ENCODE measurements at regions not wholly inside any gene's neighbourhood (a gene's known extent, or its start where the extent isn't known, plus 50 kb on each side); places are given as distances from the start of the nearest gene placed in this dataset.

- no peak for ATAC-seq
- no peak for TF ChIP-seq SNAI2 (CRISPR knock-in tag; IDR thresholded peaks at IDR 0.05)
- no peak for TF ChIP-seq GLIS3 (CRISPR knock-in tag; IDR thresholded peaks at IDR 0.05)
- TF ChIP-seq TCF4 (CRISPR knock-in tag; IDR thresholded peaks at IDR 0.05; ENCODE audit: borderline replicate concordance), result no peak
- TF ChIP-seq RARB (CRISPR knock-in tag; IDR thresholded peaks at IDR 0.05), result no peak
- no peak for TF ChIP-seq CSRNP3 (CRISPR knock-in tag; IDR thresholded peaks at IDR 0.05)
- TF ChIP-seq ZNF565 (CRISPR knock-in tag; conservative IDR thresholded peaks at IDR 0.05; ENCODE audit: low read depth), result no peak
- no peak for TF ChIP-seq POU6F1 (CRISPR knock-in tag; IDR thresholded peaks at IDR 0.05; ENCODE audit: borderline replicate concordance, low read depth)
- no peak for TF ChIP-seq ZNF70 (CRISPR knock-in tag; IDR thresholded peaks at IDR 0.05)
- TF ChIP-seq, protein P1, sequence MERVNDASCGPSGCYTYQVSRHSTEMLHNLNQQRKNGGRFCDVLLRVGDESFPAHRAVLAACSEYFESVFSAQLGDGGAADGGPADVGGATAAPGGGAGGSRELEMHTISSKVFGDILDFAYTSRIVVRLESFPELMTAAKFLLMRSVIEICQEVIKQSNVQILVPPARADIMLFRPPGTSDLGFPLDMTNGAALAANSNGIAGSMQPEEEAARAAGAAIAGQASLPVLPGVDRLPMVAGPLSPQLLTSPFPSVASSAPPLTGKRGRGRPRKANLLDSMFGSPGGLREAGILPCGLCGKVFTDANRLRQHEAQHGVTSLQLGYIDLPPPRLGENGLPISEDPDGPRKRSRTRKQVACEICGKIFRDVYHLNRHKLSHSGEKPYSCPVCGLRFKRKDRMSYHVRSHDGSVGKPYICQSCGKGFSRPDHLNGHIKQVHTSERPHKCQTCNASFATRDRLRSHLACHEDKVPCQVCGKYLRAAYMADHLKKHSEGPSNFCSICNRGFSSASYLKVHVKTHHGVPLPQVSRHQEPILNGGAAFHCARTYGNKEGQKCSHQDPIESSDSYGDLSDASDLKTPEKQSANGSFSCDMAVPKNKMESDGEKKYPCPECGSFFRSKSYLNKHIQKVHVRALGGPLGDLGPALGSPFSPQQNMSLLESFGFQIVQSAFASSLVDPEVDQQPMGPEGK (CRISPR knock-in tag; IDR thresholded peaks at IDR 0.05; ENCODE audit: borderline replicate concordance), result no peak
- no peak for TF ChIP-seq ZC3H10 (CRISPR knock-in tag; IDR thresholded peaks at IDR 0.05)
- TF ChIP-seq, protein P2, sequence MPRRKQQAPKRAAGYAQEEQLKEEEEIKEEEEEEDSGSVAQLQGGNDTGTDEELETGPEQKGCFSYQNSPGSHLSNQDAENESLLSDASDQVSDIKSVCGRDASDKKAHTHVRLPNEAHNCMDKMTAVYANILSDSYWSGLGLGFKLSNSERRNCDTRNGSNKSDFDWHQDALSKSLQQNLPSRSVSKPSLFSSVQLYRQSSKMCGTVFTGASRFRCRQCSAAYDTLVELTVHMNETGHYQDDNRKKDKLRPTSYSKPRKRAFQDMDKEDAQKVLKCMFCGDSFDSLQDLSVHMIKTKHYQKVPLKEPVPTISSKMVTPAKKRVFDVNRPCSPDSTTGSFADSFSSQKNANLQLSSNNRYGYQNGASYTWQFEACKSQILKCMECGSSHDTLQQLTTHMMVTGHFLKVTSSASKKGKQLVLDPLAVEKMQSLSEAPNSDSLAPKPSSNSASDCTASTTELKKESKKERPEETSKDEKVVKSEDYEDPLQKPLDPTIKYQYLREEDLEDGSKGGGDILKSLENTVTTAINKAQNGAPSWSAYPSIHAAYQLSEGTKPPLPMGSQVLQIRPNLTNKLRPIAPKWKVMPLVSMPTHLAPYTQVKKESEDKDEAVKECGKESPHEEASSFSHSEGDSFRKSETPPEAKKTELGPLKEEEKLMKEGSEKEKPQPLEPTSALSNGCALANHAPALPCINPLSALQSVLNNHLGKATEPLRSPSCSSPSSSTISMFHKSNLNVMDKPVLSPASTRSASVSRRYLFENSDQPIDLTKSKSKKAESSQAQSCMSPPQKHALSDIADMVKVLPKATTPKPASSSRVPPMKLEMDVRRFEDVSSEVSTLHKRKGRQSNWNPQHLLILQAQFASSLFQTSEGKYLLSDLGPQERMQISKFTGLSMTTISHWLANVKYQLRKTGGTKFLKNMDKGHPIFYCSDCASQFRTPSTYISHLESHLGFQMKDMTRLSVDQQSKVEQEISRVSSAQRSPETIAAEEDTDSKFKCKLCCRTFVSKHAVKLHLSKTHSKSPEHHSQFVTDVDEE (CRISPR knock-in tag; IDR thresholded peaks at IDR 0.05), result no peak
- TF ChIP-seq CREB5 (CRISPR knock-in tag; IDR thresholded peaks at IDR 0.05; ENCODE audit: low read depth), result no peak
- no peak for TF ChIP-seq PPARA (CRISPR knock-in tag; IDR thresholded peaks at IDR 0.05; ENCODE audit: borderline replicate concordance)
- TF ChIP-seq BACH2 (CRISPR knock-in tag; IDR thresholded peaks at IDR 0.05; ENCODE audit: borderline replicate concordance), result no peak
- no peak for TF ChIP-seq ARNTL (CRISPR knock-in tag; IDR thresholded peaks at IDR 0.05; ENCODE audit: borderline replicate concordance, low read depth)
- TF ChIP-seq TOX (CRISPR knock-in tag; IDR thresholded peaks at IDR 0.05; ENCODE audit: borderline replicate concordance), result no peak
- no peak for TF ChIP-seq ZFP3 (CRISPR knock-in tag; IDR thresholded peaks at IDR 0.05)
- no peak for TF ChIP-seq ZNF8 (CRISPR knock-in tag; IDR thresholded peaks at IDR 0.05)
- TF ChIP-seq ISL1 (CRISPR knock-in tag; IDR thresholded peaks at IDR 0.05), result no peak
Observed at GRCh38 chr12:67572492-67572891, 76.1 kb upstream of the DYRK2 start.

DNA sequence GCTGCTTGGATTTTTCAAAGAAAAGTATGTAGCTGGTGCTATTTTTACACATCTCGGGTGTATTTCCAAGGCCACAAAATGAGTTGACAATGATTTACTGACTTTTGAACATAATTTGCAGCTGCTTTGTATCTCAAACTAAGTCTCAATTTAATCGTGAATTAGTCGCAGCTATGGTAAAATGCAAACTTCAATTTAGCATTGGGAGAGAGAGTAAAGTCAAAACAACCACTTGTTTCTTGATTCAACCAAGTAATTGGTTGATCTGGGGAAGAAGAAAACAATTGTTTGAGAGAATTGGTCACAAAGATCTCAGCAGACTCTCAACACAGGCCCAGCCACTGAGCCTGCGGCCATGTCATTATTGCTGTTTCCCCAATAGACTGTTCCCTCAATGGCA, 75.0 kb upstream of the DYRK2 start:
- no peak for ATAC-seq
- no peak for TF ChIP-seq PPARA (CRISPR knock-in tag; IDR thresholded peaks at IDR 0.05; ENCODE audit: borderline replicate concordance)
- TF ChIP-seq CREB5 (CRISPR knock-in tag; IDR thresholded peaks at IDR 0.05; ENCODE audit: low read depth), result no peak
- TF ChIP-seq SNAI2 (CRISPR knock-in tag; IDR thresholded peaks at IDR 0.05), result no peak
- TF ChIP-seq, protein P2 (CRISPR knock-in tag; IDR thresholded peaks at IDR 0.05), result no peak
- no peak for TF ChIP-seq ISL1 (CRISPR knock-in tag; IDR thresholded peaks at IDR 0.05)
- TF ChIP-seq POU6F1 (CRISPR knock-in tag; IDR thresholded peaks at IDR 0.05; ENCODE audit: borderline replicate concordance, low read depth), result no peak
- TF ChIP-seq GLIS3 (CRISPR knock-in tag; IDR thresholded peaks at IDR 0.05), result no peak
- TF ChIP-seq ZC3H10 (CRISPR knock-in tag; IDR thresholded peaks at IDR 0.05), result no peak
- TF ChIP-seq, protein P1 (CRISPR knock-in tag; IDR thresholded peaks at IDR 0.05; ENCODE audit: borderline replicate concordance), result no peak
- TF ChIP-seq OSR1 (CRISPR knock-in tag; IDR thresholded peaks at IDR 0.05), result no peak
- no peak for TF ChIP-seq ZNF565 (CRISPR knock-in tag; conservative IDR thresholded peaks at IDR 0.05; ENCODE audit: low read depth)
- TF ChIP-seq ZFP30 (CRISPR knock-in tag; IDR thresholded peaks at IDR 0.05), result no peak
- no peak for TF ChIP-seq ZNF70 (CRISPR knock-in tag; IDR thresholded peaks at IDR 0.05)

All from SK-N-SH treated with all-trans-retinoic acid at 6 μM for 48 hours (cell line).